Mesodermal cell (in vitro differentiated cells): ENCODE measurements at regions not wholly inside any gene's neighbourhood (a gene's known extent, or its start where the extent isn't known, plus 50 kb on each side); places are given as distances from the start of the nearest gene placed in this dataset.

Source experiments
- H3K27ac ChIP-seq: 2 replicates; pipeline ENCODE4 v1.7.0; 2013; ENCODE audit warnings: mild to moderate bottlenecking, low read depth, low read length, moderate library complexity; ENCODE audit not compliant: severe bottlenecking
- H3K36me3 ChIP-seq: 2 replicates; pipeline ENCODE4 v1.7.1; 2013; ENCODE audit warnings: mild to moderate bottlenecking, low read length, moderate library complexity; ENCODE audit not compliant: control insufficient read depth, insufficient read depth
- H3K4me1 ChIP-seq: one replicate; pipeline ENCODE4 v1.7.1; 2013; ENCODE audit warnings: mild to moderate bottlenecking, low read length; ENCODE audit not compliant: insufficient read depth, control insufficient read depth, poor library complexity, severe bottlenecking
- H3K4me3 ChIP-seq: 2 replicates; pipeline ENCODE4 v1.7.0; 2013; ENCODE audit warnings: low read length, control low read depth, mild to moderate bottlenecking; ENCODE audit not compliant: insufficient read depth, poor library complexity, severe bottlenecking; ENCODE audit errors: extremely low read depth
- H3K9me3 ChIP-seq: 2 replicates; pipeline ENCODE4 v1.7.1; 2013; ENCODE audit warnings: mild to moderate bottlenecking, low read length, moderate library complexity; ENCODE audit not compliant: control insufficient read depth
- WGBS, 2 experiments: methylation state at CpG; one replicate each; pipeline ENCODE4 v1.1.5; 2013; ENCODE audit warnings: missing lambda C conversion rate in 2 of 2; ENCODE audit not compliant: insufficient coverage in 2 of 2; 5-methylcytosine and 5-hydroxymethylcytosine counted together

DNA sequence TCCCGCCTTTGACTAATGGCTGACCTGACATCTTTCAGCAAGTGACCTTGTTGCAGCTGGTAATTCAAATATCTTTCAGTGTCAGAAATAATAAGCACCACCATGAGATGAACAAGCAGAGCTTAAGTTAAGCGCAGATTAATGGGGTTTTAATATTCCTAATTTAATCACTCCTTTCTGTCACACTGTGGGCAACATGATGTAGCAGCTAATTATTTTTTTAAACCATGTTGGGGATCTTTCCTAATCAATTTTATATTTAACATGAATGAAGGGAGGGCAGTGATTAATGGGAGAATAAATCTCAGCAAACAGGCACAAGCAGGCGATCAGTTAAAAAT lies 353.6 kb upstream of the TNRC6C start:
- H3K9me3 ChIP-seq, result no peaks in the 10 kb centered on the region
- 90 to 93% methylated on average over 2 of the region's 3 CpGs for WGBS, 2 experiments
- H3K4me3 ChIP-seq, result no peak overlapping the region
- H3K4me1 ChIP-seq, result peaks cover 18% of the 10 kb centered on the region
- H3K27ac ChIP-seq, result no peak overlapping the region
- H3K36me3 ChIP-seq, result no peaks in the 10 kb centered on the region

DNA sequence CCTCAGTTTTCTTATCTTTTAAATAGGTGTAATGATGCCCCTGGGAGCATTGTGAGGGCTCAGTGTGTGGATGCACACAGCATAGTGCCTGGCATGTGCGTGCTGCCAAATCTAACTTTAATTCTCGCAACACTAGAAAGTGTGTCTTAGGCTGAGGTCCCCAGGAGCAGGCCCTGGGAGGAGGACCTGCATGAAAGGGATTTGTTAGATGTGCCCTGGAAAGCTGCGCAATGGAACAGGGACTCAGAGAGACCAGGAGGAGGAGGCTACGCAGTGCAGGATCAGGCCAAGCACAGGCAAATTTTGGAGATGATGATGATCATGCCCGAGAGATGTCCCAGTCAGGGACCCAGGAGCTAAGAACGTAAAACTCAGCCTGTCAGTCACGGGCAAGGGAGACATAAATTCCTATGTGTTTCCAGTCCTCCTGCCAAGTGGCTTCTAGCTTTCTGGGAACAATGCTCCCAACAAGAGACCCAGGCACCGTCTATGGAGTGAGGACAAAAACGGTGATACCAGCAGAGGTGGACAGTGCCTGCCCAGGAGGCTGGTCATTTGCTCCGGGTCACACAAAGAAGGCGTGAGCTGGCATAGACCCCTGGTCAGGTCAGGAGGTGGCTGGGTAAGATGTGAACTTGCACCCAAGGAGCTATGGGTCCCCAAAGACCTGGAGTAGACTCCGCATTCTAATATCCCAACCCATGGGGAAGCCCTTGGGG lies 352.2 kb upstream of the TNRC6C start:
- no peak overlapping the region for H3K4me3 ChIP-seq
- WGBS, 2 experiments, result 91 to 97% methylated on average over 10 to 12 of the region's 12 CpGs
- peaks cover 16% of the 10 kb centered on the region for H3K4me1 ChIP-seq
- H3K9me3 ChIP-seq, result no peaks in the 10 kb centered on the region
- H3K36me3 ChIP-seq, result no peaks in the 10 kb centered on the region
- no peak overlapping the region for H3K27ac ChIP-seq

DNA sequence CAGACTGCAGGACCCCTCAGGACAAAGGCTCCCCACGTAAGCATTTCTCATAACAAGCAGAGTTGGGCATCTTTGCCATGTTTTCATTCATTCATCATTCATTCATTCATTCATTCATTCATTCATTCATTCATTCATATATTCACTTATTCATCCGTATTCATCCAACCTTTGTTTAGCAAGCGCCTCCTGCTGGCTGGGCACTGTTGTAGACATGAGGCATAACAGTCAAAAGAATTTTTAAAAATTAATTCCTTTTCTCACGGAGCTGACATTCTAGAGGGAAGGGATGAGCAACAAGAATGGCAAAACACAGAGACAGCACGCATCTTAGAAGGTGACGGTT lies 351.7 kb upstream of the TNRC6C start:
- Histone ChIP-seq H3K9me3 (no peaks in the 10 kb centered on the region), H3K36me3 (no peaks in the 10 kb centered on the region), H3K27ac (no peak overlapping the region), H3K4me3 (no peak overlapping the region), H3K4me1 (peaks cover 10% of the 10 kb centered on the region)
- WGBS, 2 experiments, result 75 to 90% methylated on average over 4 to 5 of the region's 6 CpGs

DNA sequence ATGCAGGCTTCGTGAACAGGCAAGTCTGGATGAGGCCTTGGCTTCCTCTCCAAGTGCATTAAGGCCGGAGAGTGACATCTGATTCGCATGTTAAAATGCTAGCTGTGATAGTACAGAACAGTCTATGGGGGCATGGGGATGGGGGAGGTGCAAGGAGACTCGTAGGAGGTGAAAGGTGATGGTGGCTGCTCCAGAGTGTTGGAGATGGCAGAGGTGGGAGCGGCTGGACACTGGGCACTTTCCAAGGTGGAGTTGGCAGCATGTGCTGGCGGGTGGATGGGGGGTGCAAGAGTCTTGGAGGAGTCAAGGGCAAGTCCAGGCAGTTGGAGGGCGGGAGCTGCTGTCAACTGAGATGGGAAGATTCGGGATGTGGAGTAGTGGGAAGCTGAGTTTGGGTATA lies 350.9 kb upstream of the TNRC6C start:
- WGBS, 2 experiments, result 81 to 83% methylated on average over 5 to 8 of the region's 8 CpGs

DNA sequence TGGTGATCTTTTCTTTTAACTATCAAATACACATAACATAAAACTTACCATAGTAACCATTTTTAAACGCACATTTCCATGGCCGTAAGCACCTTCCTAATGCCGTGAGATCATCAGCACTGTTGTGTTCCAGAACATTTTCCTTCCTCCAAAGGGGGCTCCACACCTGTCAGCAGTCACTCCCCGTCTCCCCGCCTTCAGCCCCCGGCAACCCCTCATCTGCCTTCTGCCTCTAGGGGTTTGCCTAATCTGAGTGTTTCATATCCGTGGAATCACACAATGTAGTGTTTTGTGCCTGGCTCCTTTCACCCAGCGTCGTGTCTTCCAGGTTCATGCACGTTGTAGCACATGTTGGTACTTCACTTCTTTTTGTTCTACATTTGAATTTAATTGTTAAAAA lies 350.1 kb upstream of the TNRC6C start:
- no peak overlapping the region for H3K27ac ChIP-seq
- no peaks in the 10 kb centered on the region for H3K9me3 ChIP-seq
- H3K4me1 ChIP-seq, result no peaks in the 10 kb centered on the region
- no peak overlapping the region for H3K4me3 ChIP-seq
- no peaks in the 10 kb centered on the region for H3K36me3 ChIP-seq
- WGBS, 2 experiments, result 90 to 95% methylated on average over 3 to 6 of the region's 10 CpGs

More for the DNA sequence above, 350.9 kb upstream of the TNRC6C start:
- Histone ChIP-seq H3K4me3 (no peak overlapping the region), H3K27ac (no peak overlapping the region), H3K36me3 (no peaks in the 10 kb centered on the region), H3K4me1 (peaks cover 3% of the 10 kb centered on the region), H3K9me3 (no peaks in the 10 kb centered on the region)

DNA sequence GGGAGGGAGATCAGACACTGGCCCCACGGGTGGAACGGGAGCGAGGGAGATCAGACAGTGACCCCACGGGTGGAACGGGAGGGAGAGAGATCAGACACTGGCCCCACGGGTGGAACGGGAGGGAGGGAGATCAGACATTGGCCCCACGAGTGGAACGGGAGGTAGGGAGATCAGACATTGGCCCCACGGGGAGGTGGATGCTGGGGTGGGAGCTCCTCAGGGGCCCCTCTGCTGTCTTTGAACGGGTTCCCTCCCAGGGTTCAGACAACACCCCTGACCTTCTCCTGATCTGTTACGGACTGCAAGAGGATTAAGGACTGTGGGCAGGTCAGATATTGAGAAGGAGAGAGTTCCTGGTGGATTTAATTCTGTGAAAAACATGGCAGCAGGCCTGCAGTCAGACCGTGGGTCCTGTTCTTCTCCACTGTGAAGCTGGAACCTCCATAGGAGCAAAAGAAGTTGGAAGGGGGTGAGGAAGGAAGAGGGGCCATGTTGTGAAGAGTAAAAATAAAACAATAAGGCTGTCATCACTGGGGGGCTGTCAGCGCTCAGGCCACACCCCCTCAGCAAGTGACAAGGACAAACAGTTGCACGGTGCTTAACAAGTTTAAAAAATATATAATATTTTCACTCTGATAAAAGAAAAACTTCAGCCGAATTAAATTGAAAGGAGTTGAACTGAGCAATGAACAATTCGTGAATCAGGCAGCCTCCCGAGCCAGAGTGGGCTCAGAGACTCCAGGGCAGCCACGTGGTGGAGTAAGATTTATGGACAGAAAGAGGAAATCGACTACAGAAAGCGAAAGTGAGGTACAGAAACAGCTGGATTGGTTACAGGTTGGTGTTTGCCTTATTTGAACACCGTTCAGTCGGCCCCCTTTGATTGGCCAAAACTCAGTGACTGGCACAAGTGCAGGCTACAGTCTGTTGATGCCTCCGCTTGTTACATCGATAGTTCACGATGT lies 348.7 kb upstream of the TNRC6C start:
- Histone ChIP-seq H3K9me3 (no peaks in the 10 kb centered on the region), H3K4me3 (no peak overlapping the region), H3K36me3 (no peaks in the 10 kb centered on the region), H3K27ac (no peak overlapping the region), H3K4me1 (no peaks in the 10 kb centered on the region)
- WGBS, 2 experiments, result 94 to 98% methylated on average over 17 to 24 of the region's 26 CpGs

DNA sequence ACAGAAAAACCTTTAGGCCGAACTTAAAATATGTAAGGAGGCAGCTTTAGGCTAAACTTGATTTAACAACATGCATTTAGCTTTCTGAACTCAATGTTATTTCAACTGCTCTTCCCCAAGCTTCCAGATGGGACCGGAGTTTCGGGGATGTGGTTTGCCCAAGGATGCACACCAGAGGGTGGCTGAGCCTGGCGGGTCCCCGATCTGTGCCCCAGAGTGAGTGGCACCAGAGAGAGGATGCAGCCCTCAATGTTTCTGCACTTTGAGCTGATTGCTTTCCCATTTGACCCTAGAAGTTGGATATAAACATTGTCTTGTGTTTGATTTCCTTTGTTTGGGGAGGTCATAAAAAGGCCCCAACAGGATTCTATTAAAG lies 348.0 kb upstream of the TNRC6C start:
- Histone ChIP-seq H3K36me3 (no peaks in the 10 kb centered on the region), H3K4me3 (no peak overlapping the region), H3K27ac (no peak overlapping the region), H3K9me3 (no peaks in the 10 kb centered on the region), H3K4me1 (peaks cover under 1% of the 10 kb centered on the region)
- 84 to 94% methylated on average over 3 to 5 of the region's 5 CpGs for WGBS, 2 experiments

DNA sequence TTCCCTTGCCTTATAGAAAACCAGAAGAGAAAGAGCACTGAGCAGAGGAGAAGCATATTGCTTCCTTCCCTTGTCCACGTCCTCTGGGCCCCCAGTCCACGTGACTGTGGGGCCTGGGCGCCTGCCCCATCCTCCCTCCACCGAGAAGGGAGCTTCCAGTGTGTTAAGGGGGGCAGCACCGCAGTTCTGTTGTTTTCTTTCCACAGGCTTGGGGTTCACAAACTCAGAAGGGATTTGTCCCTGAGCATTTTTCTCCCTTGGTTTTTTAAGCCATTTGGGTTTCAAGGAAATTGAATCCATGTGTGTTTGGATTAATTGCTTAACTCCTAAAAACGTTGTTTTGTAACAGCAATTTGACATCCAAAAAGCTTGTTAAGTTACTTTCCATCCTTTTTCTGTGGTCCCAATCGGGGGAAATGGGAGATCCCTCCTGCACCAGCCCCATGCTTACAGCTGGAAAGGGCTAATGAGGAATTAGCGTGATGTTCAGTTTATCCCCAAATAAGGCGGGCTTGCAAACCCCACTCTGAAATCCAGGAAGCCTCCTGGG lies 347.5 kb upstream of the TNRC6C start:
- peaks cover 6% of the 10 kb centered on the region for H3K4me1 ChIP-seq
- H3K4me3 ChIP-seq, result no peak overlapping the region
- H3K27ac ChIP-seq, result no peak overlapping the region
- H3K36me3 ChIP-seq, result no peaks in the 10 kb centered on the region
- WGBS, 2 experiments, result 86 to 91% methylated on average over 5 of the region's 9 CpGs
- no peaks in the 10 kb centered on the region for H3K9me3 ChIP-seq

DNA sequence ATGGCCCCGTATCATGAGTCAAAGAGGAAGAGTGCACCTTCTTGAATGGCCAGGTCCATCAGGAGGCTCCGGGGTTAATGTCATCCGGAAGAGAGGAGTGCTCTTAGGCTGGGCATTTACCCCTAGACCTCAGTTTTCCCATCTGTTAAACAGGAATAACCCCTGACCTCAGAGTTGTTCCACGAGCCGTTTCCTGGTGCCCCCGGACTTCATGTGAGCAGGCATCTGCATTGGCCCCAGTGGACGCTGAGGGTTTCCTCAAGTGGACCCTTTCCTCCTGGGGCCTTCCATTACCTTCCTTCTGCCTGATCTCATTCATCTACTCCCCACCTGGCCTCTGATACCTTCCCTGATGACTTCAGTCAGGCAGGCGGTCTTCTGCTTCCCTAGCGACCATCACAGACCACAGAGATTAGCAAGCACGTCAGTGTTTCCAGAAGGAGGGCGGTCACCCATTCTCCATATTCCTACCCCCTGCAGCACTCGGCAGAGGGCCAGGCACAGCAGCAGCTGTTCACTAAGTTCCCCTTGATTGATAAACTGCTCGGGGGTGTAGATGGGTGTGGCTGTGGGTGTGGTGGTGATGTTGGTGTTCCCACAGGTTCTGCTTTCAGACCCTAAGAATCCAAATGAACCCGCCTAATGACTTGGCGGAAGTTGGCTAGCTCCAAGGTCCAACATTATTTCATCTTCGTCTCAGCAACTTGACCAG lies 346.6 kb upstream of the TNRC6C start:
- no peaks in the 10 kb centered on the region for H3K36me3 ChIP-seq
- no peak overlapping the region for H3K4me3 ChIP-seq
- no peaks in the 10 kb centered on the region for H3K9me3 ChIP-seq
- 92% methylated on average over 12 to 13 of the region's 16 CpGs for WGBS, 2 experiments
- H3K27ac ChIP-seq, result no peak overlapping the region
- peaks cover 10% of the 10 kb centered on the region for H3K4me1 ChIP-seq

DNA sequence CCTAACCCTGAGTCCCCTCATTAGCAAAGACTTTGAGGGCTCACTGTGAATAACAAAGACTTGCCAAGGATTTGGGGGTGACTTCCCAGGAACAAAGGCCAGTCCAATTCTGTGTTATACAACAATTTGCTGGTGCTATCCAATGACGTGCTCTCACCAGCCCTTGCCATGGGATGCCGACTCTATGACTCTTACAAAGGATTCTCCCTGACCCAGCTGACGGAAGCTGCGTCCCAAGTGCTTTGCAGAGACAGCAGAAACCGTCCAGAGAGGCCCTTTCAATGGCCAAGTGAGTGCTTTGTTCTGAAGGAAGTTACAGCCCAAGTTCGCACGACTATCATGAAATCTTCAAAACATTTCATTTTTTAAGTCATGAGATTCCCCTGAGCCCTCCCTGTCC lies 345.3 kb upstream of the TNRC6C start:
- no peak overlapping the region for H3K4me3 ChIP-seq
- H3K27ac ChIP-seq, result no peak overlapping the region
- 90 to 95% methylated on average over 7 of the region's 7 CpGs for WGBS, 2 experiments
- H3K9me3 ChIP-seq, result no peaks in the 10 kb centered on the region
- H3K36me3 ChIP-seq, result no peaks in the 10 kb centered on the region
- peaks cover 10% of the 10 kb centered on the region for H3K4me1 ChIP-seq
